SU-DHL-6 (cell line): ENCODE measurements at regions not wholly inside any gene's neighbourhood (a gene's known extent, or its start where the extent isn't known, plus 50 kb on each side); places are given as distances from the start of the nearest gene placed in this dataset.

Experiments
- H2AFZ ChIP-seq: fragments of 200-600 bp; sonication (generic); 2 replicates; pipeline ENCODE4 v1.6.1; 2014; ENCODE audit warnings: low read depth, mild to moderate bottlenecking, moderate library complexity, mixed read lengths, antibody characterized with exemption, low read length; ENCODE audit not compliant: severe bottlenecking
- H3F3A ChIP-seq: fragments of 200-600 bp; shearing (Covaris generic); 2 replicates; pipeline ENCODE4 v1.6.0; 2016; ENCODE audit warnings: antibody characterized with exemption, mild to moderate bottlenecking; ENCODE audit not compliant: insufficient read depth
- H3K27ac ChIP-seq: fragments of 200-600 bp; sonication (generic); 2 replicates; pipeline ENCODE4 v1.5.1; 2016; ENCODE audit warnings: low read depth, mild to moderate bottlenecking, low read length, moderate library complexity, mixed read lengths
- H3K27me3 ChIP-seq: fragments of 200-600 bp; sonication (generic), shearing (Covaris generic); 2 replicates; pipeline ENCODE4 v1.6.0; 2014; ENCODE audit warnings: mild to moderate bottlenecking, low read length
- H3K36me3 ChIP-seq: fragments of 200-600 bp; sonication (generic); 2 replicates; pipeline ENCODE4 v1.6.1; 2014; ENCODE audit warnings: mild to moderate bottlenecking, low read length, mixed read lengths
- H3K4me2 ChIP-seq: fragments of 300-600, 200-600 bp; shearing (Covaris generic), sonication (generic); 2 replicates; pipeline ENCODE4 v1.6.0; 2014; ENCODE audit warnings: low read length, low read depth, mild to moderate bottlenecking; ENCODE audit not compliant: poor library complexity, severe bottlenecking
- H3K4me3 ChIP-seq: fragments of 200-600 bp; sonication (generic); 2 replicates; pipeline ENCODE4 v1.5.1; 2014; ENCODE audit warnings: antibody characterized with exemption, low read length, mild to moderate bottlenecking, mixed read lengths; ENCODE audit not compliant: insufficient read depth, poor library complexity, severe bottlenecking
- H3K79me2 ChIP-seq: fragments of 200-600 bp; sonication (generic); 2 replicates; pipeline ENCODE4 v1.6.1; 2014; ENCODE audit warnings: mild to moderate bottlenecking, low read length, moderate library complexity; ENCODE audit not compliant: insufficient read depth
- H3K9ac ChIP-seq: fragments of 200-600 bp; sonication (generic); 2 replicates; pipeline ENCODE4 v1.7.0; 2014; ENCODE audit warnings: mild to moderate bottlenecking, low read length
- H3K9me2 ChIP-seq: fragments of 200-600 bp; sonication (generic); replicated peaks from 2 replicates; pipeline ENCODE4 v1.6.1; 2014; ENCODE audit warnings: low read length; ENCODE audit not compliant: insufficient read depth
- H3K9me3 ChIP-seq: fragments of 200-600 bp; sonication (generic); 2 replicates; pipeline ENCODE4 v1.6.1; 2014; ENCODE audit warnings: low read length, mixed read lengths; ENCODE audit not compliant: insufficient read depth
- H4K20me1 ChIP-seq: fragments of 200-600 bp; sonication (generic); 2 replicates; pipeline ENCODE4 v1.6.1; 2014; ENCODE audit warnings: low read depth, mild to moderate bottlenecking, antibody characterized with exemption, low read length, moderate library complexity, mixed read lengths
- EZH2phosphoT487 ChIP-seq: fragments of 200-600 bp; sonication (generic), shearing (Covaris generic); conservative IDR thresholded peaks from 2 replicates; pipeline ENCODE4 v1.6.1; 2018; ENCODE audit warnings: mild to moderate bottlenecking, antibody characterized with exemption, low read length, moderate library complexity, mixed read lengths
- TF ChIP-seq, protein P1 (sequence below): fragments of 200-600 bp; sonication (generic); IDR thresholded peaks from one replicate; pipeline ENCODE4 v1.5.1; 2017; ENCODE audit warnings: antibody characterized with exemption, mild to moderate bottlenecking, low read length, moderate library complexity; ENCODE audit not compliant: insufficient read depth, poor library complexity, severe bottlenecking

DNA sequence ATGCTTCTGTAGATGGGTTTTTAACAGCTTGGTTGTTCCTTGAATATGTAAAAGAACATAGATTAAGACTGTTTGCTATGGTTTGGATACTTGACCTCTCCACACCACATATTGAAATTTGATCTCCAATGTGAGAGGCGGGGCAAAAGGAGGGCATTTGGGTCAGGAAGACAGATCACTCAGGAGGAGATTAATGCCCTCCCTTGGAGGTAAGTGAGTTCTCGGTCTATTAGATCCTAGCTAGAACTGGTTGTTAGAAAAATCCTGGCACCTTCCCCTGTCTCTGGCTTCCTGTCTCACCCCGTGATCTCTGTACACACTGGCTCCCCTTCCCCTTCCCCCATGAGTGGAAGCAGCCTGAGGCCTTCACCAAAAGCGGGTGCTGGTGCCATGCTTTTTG lies 281.1 kb upstream of the ANKRD55 start:
- H3K27ac ChIP-seq, result no peak overlapping the region
- H3K4me2 ChIP-seq, result no peak overlapping the region
- no peaks in the 10 kb centered on the region for H3K36me3 ChIP-seq
- TF ChIP-seq EZH2phosphoT487, result no peak
- TF ChIP-seq, protein P1, sequence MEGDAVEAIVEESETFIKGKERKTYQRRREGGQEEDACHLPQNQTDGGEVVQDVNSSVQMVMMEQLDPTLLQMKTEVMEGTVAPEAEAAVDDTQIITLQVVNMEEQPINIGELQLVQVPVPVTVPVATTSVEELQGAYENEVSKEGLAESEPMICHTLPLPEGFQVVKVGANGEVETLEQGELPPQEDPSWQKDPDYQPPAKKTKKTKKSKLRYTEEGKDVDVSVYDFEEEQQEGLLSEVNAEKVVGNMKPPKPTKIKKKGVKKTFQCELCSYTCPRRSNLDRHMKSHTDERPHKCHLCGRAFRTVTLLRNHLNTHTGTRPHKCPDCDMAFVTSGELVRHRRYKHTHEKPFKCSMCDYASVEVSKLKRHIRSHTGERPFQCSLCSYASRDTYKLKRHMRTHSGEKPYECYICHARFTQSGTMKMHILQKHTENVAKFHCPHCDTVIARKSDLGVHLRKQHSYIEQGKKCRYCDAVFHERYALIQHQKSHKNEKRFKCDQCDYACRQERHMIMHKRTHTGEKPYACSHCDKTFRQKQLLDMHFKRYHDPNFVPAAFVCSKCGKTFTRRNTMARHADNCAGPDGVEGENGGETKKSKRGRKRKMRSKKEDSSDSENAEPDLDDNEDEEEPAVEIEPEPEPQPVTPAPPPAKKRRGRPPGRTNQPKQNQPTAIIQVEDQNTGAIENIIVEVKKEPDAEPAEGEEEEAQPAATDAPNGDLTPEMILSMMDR, result no peak
- no peaks in the 10 kb centered on the region for H3K79me2 ChIP-seq
- no peaks in the 10 kb centered on the region for H3K27me3 ChIP-seq
- no peaks in the 10 kb centered on the region for H3K9me2 ChIP-seq
- H4K20me1 ChIP-seq, result no peaks in the 10 kb centered on the region
- no peak overlapping the region for H3K4me3 ChIP-seq
- H3F3A ChIP-seq, result no peaks in the 10 kb centered on the region
- H3K9me3 ChIP-seq, result no peaks in the 10 kb centered on the region
- no peak overlapping the region for H2AFZ ChIP-seq
- H3K9ac ChIP-seq, result no peak overlapping the region

DNA sequence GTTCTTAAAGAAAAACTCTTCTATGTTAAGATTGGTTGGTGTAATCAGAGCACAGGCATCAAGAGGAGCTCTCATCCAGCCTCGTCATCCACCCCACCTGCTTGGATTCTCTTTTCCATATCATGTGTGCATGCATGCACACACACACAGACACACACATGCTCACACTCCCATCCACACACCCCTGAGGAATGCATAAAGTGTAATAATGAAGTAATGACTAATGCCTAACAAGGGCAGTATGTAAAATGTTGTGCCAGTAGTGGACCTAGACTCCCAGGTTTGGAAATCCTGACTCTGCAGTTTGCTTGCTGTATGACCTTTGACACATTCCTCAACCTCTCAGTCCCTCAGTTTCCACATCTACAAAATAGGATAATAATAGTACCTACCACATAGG lies 280.0 kb upstream of the ANKRD55 start:
- Histone ChIP-seq H3K27me3 (no peaks in the 10 kb centered on the region), H3K36me3 (no peaks in the 10 kb centered on the region), H3K79me2 (no peaks in the 10 kb centered on the region), H2AFZ (no peak overlapping the region), H3K9ac (no peak overlapping the region), H4K20me1 (no peaks in the 10 kb centered on the region), H3K27ac (no peak overlapping the region), H3K9me2 (no peaks in the 10 kb centered on the region), H3F3A (no peaks in the 10 kb centered on the region), H3K4me3 (no peak overlapping the region), H3K9me3 (no peaks in the 10 kb centered on the region), H3K4me2 (no peak overlapping the region)
- TF ChIP-seq EZH2phosphoT487, result no peak
- TF ChIP-seq, protein P1, result no peak

DNA sequence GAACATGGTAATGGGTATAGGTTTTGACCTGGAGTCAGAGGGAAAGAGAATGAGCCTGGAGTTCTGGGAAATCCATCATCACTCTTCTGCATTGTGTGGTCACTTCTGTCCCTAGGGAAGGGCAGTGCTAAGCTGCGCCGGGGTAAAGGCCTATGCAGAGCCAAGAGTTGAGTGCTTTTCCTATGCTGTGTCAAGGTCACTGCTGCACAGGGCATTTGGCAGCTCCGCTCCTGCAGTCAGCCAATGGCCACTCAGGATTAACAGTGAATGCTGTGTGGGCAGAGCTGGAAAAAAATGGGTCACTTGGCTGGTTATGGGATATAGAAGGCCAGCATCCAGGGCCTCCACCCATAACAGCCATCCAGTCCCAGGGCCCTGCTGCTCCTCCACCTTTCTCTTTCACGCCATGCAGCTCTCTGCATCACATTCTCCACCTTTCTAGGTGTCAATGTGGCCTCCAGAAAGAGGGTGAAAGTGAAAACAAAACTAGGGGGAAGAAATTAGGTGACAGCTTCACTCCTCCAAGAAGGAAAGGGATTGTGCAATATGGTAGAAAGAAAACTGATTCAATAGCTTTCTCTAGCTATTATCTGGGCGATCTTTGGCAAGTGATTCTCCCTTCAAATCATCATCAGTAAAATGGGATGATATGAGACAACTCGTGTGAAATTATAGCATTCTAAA lies 279.3 kb upstream of the ANKRD55 start:
- no peak overlapping the region for H3K4me3 ChIP-seq
- no peak for TF ChIP-seq EZH2phosphoT487
- TF ChIP-seq, protein P1, result no peak
- H3K9me3 ChIP-seq, result no peaks in the 10 kb centered on the region
- H3K36me3 ChIP-seq, result no peaks in the 10 kb centered on the region
- H3K4me2 ChIP-seq, result no peak overlapping the region
- H3K9me2 ChIP-seq, result no peaks in the 10 kb centered on the region
- H3K9ac ChIP-seq, result no peak overlapping the region
- no peak overlapping the region for H2AFZ ChIP-seq
- no peaks in the 10 kb centered on the region for H4K20me1 ChIP-seq
- no peaks in the 10 kb centered on the region for H3K79me2 ChIP-seq
- H3F3A ChIP-seq, result no peaks in the 10 kb centered on the region
- H3K27ac ChIP-seq, result no peak overlapping the region
- H3K27me3 ChIP-seq, result no peaks in the 10 kb centered on the region
